Astrocyte (in vitro differentiated cells and primary cell): ENCODE measurements at regions not wholly inside any gene's neighbourhood (a gene's known extent, or its start where the extent isn't known, plus 50 kb on each side); places are given as distances from the start of the nearest gene placed in this dataset.
A peak's percentile ranks its signal among the peaks of the same experiment; 100 is the strongest.

Source experiments
- DNase-seq: peaks from one replicate; pipeline ENCODE4 v3.0.0-alpha.2; 2010; ENCODE audit warnings: low read depth
- FAIRE-seq: peaks from 2 replicates; lab custom pipeline; 2011; peaks lifted over from hg19 to GRCh38; lab: Jason Lieb, UNC
- H2AFZ ChIP-seq: 2 replicates; pipeline ENCODE4 v1.6.0; 2012; ENCODE audit warnings: low read depth, low read length, inconsistent platforms
- H3K27ac ChIP-seq: 2 replicates; pipeline ENCODE4 v1.5.1; 2011; ENCODE audit warnings: low read depth, low read length, inconsistent platforms
- H3K27me3 ChIP-seq: 2 replicates; pipeline ENCODE4 v1.6.0; 2011; ENCODE audit warnings: low read length, inconsistent platforms; ENCODE audit not compliant: insufficient read depth
- H3K36me3 ChIP-seq: 2 replicates; pipeline ENCODE4 v1.5.1; 2011; ENCODE audit warnings: low read length, inconsistent platforms; ENCODE audit not compliant: insufficient read depth
- H3K4me1 ChIP-seq: 2 replicates; pipeline ENCODE4 v1.5.1; 2011; ENCODE audit warnings: low read length, inconsistent platforms; ENCODE audit not compliant: insufficient read depth
- H3K4me2 ChIP-seq: 2 replicates; pipeline ENCODE4 v1.6.0; 2012; ENCODE audit warnings: low read length, inconsistent platforms
- H3K4me3 ChIP-seq: 2 replicates; pipeline ENCODE4 v1.5.1; 2011; ENCODE audit warnings: low read depth, mild to moderate bottlenecking, low read length, inconsistent platforms; ENCODE audit not compliant: insufficient read depth
- H3K79me2 ChIP-seq: 2 replicates; pipeline ENCODE4 v1.6.0; 2012; ENCODE audit warnings: mild to moderate bottlenecking, low read length, inconsistent platforms; ENCODE audit not compliant: insufficient read depth
- H3K9ac ChIP-seq: 2 replicates; pipeline ENCODE4 v1.6.0; 2012; ENCODE audit warnings: mild to moderate bottlenecking, low read length, inconsistent platforms
- H3K9me3 ChIP-seq: 2 replicates; pipeline ENCODE4 v1.5.1; 2012; ENCODE audit warnings: low read depth, mild to moderate bottlenecking, low read length, inconsistent platforms; ENCODE audit not compliant: insufficient read depth
- H4K20me1 ChIP-seq: 2 replicates; pipeline ENCODE4 v1.6.0; 2012; ENCODE audit warnings: low read length, inconsistent platforms; ENCODE audit not compliant: insufficient read depth
- H3K27ac Mint-ChIP-seq: one replicate; pipeline ENCODE4 v1.8.0; 2021; ENCODE audit warnings: mild to moderate bottlenecking, mixed read lengths; ENCODE audit not compliant: unreplicated experiment
- H3K27me3 Mint-ChIP-seq: one replicate; pipeline ENCODE4 v1.8.0; 2021; ENCODE audit warnings: low read depth, mixed read lengths; ENCODE audit not compliant: unreplicated experiment
- H3K36me3 Mint-ChIP-seq: one replicate; pipeline ENCODE4 v1.8.0; 2021; ENCODE audit warnings: low read depth, mixed read lengths; ENCODE audit not compliant: unreplicated experiment
- H3K4me1 Mint-ChIP-seq: one replicate; pipeline ENCODE4 v1.8.0; 2021; ENCODE audit warnings: low read depth, mixed read lengths; ENCODE audit not compliant: unreplicated experiment
- H3K4me3 Mint-ChIP-seq: one replicate; pipeline ENCODE4 v1.8.0; 2021; ENCODE audit warnings: mild to moderate bottlenecking, moderate library complexity, mixed read lengths; ENCODE audit not compliant: unreplicated experiment
- H3K9me3 Mint-ChIP-seq: one replicate; pipeline ENCODE4 v1.8.0; 2021; ENCODE audit warnings: mild to moderate bottlenecking, mixed read lengths; ENCODE audit not compliant: unreplicated experiment
- CTCF ChIP-seq: IDR thresholded peaks from 2 replicates; pipeline ENCODE4 v1.5.1; 2011; ENCODE audit warnings: low read depth, mild to moderate bottlenecking, inconsistent platforms, low read length, moderate library complexity; ENCODE audit not compliant: insufficient read depth
- EZH2 ChIP-seq: IDR thresholded peaks from 2 replicates; pipeline ENCODE4 v1.6.1; 2012; ENCODE audit warnings: mild to moderate bottlenecking, low read length, inconsistent platforms; ENCODE audit not compliant: insufficient read depth

- Histone ChIP-seq H3K36me3 (no peaks in the 10 kb centered on the region), H3K79me2 (no peaks in the 10 kb centered on the region), H4K20me1 (no peaks in the 10 kb centered on the region), H3K9me3 (no peaks in the 10 kb centered on the region), H3K4me3 (no peak overlapping the region), H2AFZ (no peak overlapping the region), H3K4me1 (no peaks in the 10 kb centered on the region), H3K27me3 (no peaks in the 10 kb centered on the region), H3K9ac (no peak overlapping the region), H3K27ac (no peak overlapping the region), H3K4me2 (no peak overlapping the region)
- Mint-ChIP-seq H3K4me3 (no peak overlapping the region), H3K9me3 (no peaks in the 10 kb centered on the region), H3K36me3 (no peaks in the 10 kb centered on the region), H3K27ac (no peak overlapping the region), H3K27me3 (peaks cover 2% of the 10 kb centered on the region), H3K4me1 (no peaks in the 10 kb centered on the region)
- no peak for TF ChIP-seq CTCF
- DNase-seq (no peak), FAIRE-seq (peak; percentile 20)
These were observed 574.0 kb downstream of the LRRIQ3 start for GRCh38 chr1:73623946-73624345.

GRCh38 chr1:73617145-73617544 is 580.8 kb downstream of the LRRIQ3 start:
- Mint-ChIP-seq H3K36me3 (no peaks in the 10 kb centered on the region), H3K4me3 (no peak overlapping the region), H3K27ac (no peak overlapping the region), H3K9me3 (no peaks in the 10 kb centered on the region), H3K27me3 (no peaks in the 10 kb centered on the region), H3K4me1 (no peaks in the 10 kb centered on the region)
- DNase-seq (no peak), FAIRE-seq (no peak)
- Histone ChIP-seq H3K27ac (no peak overlapping the region), H4K20me1 (no peaks in the 10 kb centered on the region), H3K9me3 (no peaks in the 10 kb centered on the region), H3K4me3 (no peak overlapping the region), H3K9ac (no peak overlapping the region), H3K4me2 (no peak overlapping the region), H3K27me3 (no peaks in the 10 kb centered on the region), H3K79me2 (no peaks in the 10 kb centered on the region), H2AFZ (no peak overlapping the region), H3K36me3 (no peaks in the 10 kb centered on the region), H3K4me1 (no peaks in the 10 kb centered on the region)
- no peak for TF ChIP-seq CTCF
- TF ChIP-seq EZH2 = no peak

- H3K9me3 ChIP-seq = no peaks in the 10 kb centered on the region
- Mint-ChIP-seq H3K36me3 (peaks cover 2% of the 10 kb centered on the region), H3K9me3 (no peaks in the 10 kb centered on the region), H3K4me1 (peaks cover 2% of the 10 kb centered on the region), H3K4me3 (no peak overlapping the region), H3K27ac (no peak overlapping the region), H3K27me3 (no peaks in the 10 kb centered on the region)
- H3K36me3 ChIP-seq = no peaks in the 10 kb centered on the region
- TF ChIP-seq CTCF = no peak
- TF ChIP-seq EZH2 = no peak
- FAIRE-seq (no peak), DNase-seq (peak; percentile 5)
- no peaks in the 10 kb centered on the region for H3K79me2 ChIP-seq
- no peak overlapping the region for H3K27ac ChIP-seq
- H3K4me2 ChIP-seq = no peak overlapping the region
- H2AFZ ChIP-seq = no peak overlapping the region
- no peaks in the 10 kb centered on the region for H4K20me1 ChIP-seq
- H3K4me3 ChIP-seq = no peak overlapping the region
- H3K9ac ChIP-seq = no peak overlapping the region
- no peaks in the 10 kb centered on the region for H3K4me1 ChIP-seq
- H3K27me3 ChIP-seq = no peaks in the 10 kb centered on the region
These were observed 586.3 kb downstream of the LRRIQ3 start for GRCh38 chr1:73611681-73612080.
